HG02884 (cell line): ENCODE measurements at regions not wholly inside any gene's neighbourhood (a gene's known extent, or its start where the extent isn't known, plus 50 kb on each side); places are given as distances from the start of the nearest gene placed in this dataset.

ENCODE experiments used
- ATAC-seq: cut with Tn5 transposase; IDR thresholded peaks from one replicate; pipeline ENCODE4 v1.9.1; 2021; ENCODE audit warnings: mild to moderate bottlenecking, moderate library complexity; ENCODE audit not compliant: unreplicated experiment

DNA sequence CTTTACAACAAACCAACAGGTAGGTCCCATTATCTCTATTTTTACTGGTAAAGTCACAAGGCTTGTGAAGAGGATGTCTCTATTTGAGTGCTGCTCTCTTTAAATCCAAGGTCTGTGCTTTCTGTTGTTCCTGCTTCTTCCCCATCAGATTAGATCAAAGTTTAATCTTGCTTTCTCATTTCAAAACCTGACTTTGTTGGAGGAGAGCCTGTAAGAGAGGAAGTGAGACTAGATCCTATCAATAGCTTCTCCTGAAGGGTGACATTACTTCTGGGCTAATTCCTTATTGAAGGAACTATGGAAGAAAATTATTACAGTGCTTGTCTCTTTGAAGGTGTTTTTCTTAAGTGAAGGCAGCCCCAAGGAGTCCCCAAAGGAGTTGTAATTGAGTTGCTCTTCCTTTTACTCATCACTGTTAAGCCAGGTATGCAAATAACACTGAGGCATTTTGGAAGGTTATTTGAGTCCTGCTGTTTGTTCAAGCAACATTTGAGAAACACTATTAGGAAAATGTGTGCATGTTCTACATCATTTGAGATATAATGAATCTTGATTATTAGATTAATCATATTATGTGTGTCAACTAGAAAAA is 146.2 kb upstream of the MBL2 start:
- ATAC-seq, result peak; percentile 50

DNA sequence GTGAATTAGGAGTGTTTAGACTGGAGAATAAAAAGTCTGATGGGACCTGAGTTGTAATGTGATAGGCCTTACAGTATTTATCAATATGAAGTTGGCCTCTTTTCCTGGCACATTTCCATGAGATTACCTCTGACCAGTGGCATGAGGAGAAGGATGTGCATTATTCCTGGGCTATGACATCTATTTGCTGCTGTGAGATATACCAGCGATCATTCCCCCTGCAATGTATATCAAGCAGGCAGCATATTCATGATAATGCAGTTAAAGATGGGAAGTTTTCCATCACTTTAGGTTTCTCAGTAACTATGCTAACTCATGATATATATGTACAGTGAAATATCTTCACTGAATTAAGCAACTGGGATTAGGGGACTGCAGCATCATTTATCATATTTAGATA is 142.8 kb upstream of the MBL2 start:
- no peak for ATAC-seq

DNA sequence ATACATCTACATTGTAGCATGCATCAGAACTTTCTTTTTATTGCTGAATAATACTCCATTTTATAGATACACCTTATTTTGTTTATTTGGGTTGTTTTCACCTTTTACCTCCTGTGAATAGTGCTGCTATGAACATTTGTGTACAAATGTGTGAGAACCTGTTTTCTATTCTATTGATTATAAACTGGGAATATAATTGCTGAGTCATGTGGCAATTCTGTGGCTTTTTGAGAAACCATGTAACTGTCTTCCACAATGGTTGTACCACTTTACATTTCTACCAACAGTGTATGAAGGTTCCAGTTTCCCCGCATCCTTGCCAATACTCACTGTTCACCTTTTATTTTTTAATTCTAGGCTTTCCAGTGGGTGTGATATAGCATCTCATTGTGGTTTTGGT is 138.6 kb upstream of the MBL2 start:
- ATAC-seq, result no peak

DNA sequence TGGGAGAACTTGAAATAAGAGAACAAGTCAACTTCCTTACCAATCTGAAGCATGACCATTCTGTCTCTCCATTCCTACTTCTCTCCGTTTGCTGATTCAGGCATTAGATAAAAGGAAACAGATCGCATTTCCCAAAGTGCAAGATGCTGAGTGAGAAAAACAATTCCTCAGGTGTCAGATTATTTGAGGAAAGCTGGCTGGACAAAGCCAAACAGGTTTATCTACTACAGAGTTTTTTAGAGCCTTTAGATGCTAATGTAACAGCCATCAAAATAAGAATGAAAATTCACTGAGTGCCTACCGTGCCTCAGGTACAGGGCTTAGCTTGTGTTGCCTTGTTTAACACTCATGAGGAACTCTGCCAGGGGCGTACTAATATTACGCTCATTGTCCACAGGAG is 135.9 kb upstream of the MBL2 start:
- no peak for ATAC-seq

DNA sequence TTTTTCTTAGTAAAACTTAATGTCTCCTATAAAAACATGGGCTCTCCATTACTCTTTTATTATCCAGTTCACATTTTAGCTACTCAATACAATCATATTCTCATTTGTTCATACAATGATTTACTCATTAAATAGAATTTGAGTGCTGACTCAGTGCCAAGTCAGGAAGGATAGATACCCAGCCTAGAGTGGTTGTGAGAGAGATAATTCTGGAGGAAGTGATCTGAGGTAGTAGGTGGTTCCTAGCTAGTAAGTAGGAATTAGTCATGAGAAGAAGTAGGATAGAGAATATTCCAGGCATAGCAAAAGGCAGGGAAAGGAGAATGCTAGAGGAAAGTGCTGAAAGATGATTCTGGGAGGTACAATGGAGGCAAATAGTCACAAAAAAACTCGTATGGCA is 133.5 kb upstream of the MBL2 start:
- ATAC-seq, result no peak

DNA sequence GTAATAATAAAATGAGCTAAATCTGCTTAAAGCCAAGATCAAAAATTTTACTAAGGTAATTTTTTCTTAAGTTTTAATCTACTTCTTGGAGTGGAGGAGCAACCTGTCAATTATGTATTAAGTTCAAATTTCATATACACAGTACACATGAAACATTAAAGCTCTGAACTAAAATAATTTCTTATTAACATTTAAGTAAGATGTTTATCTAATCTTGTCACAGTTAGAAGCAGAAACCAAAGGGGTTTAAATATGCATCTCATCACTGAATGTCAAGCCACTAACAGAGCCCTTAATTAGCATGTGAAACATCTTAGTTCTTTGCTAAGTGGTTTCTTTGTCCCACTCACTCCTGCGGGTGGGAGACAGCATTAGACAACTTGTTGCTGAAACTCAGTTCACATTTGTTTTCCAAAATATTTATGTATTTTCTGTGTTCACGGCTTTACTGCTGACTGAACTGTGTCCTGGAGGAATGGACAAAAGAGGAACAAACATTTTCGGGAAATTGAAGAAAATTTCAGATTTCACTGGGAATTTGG is 130.9 kb upstream of the MBL2 start:
- no peak for ATAC-seq

DNA sequence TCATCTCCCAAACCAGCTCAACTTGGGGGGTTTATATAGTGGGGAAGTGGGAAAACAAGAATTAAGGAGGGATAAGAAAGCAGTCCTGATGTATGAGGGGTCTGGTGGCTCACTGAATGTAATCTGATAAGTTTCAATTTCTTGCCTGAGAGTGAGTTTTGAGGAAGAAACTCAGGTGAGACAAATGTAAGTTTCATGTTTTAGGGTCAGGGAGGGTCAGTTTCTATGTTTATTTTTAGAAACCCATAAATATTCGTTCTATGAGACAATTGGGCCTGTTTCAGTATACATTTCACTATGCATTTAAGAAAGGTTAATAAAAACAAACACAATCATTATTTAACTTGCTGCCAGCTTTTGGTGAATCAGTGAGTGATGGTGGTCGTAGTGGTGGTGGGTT is 128.0 kb upstream of the MBL2 start:
- ATAC-seq, result peak; percentile 79

DNA sequence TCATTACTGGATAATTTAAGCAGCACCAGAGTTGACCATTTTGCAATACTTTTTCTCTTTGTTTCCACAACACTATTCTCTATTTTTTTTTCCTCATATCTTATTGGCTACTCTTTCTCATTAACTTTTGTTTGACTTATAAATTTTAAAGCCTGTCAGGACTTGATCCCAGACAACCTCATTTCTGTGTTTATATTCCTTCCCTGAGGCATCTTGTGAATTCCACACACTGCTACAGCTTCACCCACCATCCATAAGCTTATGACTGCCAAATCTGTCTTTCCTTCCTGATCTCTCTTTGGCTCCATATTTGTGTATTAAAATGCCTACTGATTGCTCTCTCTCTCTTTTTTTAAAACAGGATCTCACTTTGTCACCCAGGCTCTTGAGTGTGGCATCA is 124.6 kb upstream of the MBL2 start:
- ATAC-seq, result no peak

DNA sequence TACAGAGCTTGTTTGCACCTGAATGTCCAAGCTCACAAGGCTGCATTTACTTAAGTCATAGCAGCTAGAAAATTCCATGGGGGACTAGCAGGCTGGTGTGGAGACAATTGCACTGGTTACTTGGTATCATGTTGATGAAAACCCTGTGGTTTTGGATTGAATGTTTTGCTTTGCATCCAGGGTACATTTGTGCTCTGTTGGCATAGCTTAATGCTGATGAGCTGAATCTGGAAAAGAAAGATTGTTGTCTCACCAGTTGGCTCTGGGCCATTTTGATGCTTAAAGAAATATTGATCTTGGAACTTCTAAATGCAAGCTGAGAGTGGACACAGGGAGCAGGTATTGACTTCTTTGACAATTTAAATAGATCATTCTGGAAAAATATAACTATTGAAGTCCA is 122.5 kb upstream of the MBL2 start:
- ATAC-seq, result no peak

DNA sequence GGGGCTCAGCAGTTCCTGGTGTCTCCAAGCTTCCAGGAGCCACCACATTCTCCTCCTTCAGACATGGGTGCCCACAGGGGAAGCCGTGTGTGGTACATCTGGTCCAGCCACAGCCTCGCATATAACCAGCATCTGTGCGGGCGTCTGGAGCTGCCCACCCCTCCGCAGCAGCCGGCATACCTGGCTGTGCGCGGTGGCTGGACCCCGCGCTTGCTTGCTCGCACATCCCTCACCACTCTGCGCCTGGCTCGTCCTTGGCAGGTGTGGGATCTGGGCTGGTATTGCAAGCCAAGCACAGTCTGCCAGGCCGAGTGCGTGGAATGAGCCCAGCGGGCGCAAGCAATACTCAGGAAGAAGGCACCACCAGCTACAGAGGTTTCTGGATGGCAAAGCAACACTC is 117.7 kb upstream of the MBL2 start:
- ATAC-seq, result no peak

DNA sequence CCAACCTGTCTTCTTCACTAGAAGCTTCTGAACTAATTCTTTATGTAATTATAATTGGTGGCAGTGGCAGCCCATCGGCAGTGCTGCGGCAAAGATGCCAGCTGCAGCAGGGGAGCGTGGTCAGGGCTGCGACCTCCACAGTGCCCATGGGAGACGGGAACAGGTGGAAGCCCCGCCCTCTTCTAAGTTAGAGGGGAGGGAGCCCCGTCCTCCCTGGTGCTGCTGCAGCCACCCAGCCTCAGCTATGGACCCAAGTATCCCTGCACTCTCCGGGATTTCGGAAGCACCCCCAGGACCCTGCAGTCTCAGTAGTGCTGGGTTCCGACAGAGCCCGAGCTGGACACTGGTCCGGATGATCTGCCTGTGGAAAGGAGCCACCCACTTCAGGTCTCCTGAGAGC is 117.0 kb upstream of the MBL2 start:
- no peak for ATAC-seq

DNA sequence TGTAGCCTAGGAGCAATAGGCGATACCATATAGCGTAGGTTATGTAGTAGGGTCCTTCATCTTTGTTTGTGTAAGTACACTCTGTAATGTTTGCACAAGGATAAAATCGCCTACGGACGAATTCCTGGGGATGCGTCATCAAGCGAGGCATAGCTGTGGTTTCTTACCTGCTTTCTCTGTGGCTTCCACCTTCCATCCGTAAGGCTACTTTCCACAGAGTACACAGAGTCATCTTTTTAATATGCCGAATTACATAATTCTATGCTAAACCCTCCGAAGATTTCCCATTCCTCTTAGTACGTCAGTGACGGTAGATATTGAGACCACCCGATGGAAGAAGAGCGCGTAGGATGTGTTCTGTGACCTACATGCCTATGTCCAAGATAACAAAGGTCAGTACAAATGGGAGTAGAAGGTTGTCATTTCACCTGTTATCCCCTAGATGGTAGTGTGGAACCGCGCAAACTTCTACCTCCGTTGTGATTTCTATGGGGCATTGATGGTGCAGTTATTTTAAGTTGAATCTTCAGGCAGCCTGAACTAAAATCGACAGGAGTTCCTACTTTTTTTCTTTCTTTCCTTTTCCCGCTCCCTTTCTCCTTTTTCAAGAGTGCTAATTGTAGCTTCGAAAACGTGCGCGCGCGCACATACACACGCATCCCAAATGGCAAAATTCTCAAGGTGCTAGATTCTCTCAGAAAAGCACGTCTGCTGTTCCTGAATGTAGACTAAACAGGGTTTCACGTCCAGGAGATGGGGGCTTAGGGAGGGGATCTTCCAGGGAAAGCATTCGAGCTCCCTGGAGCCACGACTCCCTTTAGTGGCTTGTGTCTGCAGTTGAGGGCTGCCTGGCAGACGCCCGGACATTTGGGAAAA is 111.7 kb upstream of the MBL2 start:
- ATAC-seq, result peak; percentile 96

DNA sequence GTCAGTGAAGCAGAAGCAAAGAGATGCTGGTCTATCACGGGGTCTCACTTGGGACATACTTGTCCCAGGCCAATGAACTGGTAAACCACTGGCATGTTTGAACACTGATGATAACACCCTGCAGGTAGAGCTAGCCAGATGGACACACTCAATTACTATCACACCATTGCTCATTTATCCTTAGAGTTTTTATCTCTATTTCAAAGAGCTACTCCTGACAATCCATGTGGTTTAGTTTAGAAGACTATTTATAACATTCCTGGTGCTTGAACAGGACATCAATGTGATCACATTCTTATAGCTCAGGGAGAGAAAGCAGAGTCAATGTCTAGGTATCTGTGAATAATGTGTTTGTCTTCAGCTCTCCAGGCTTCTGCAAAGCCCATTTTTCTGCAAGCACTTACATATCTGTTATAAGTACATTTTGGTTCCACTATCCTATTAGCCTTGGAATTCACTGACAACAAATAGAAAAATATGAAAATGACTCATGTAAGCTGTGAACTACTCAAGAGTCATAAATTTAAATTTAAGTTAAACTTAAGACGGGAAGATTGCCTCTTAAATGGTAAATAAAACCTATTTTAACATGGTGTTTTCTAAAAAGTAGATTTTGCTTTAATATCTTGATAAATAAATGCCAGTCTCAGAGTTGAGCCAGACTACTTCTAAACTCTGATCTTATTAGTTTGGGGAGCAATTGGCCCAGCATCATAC is 106.7 kb upstream of the MBL2 start:
- no peak for ATAC-seq

DNA sequence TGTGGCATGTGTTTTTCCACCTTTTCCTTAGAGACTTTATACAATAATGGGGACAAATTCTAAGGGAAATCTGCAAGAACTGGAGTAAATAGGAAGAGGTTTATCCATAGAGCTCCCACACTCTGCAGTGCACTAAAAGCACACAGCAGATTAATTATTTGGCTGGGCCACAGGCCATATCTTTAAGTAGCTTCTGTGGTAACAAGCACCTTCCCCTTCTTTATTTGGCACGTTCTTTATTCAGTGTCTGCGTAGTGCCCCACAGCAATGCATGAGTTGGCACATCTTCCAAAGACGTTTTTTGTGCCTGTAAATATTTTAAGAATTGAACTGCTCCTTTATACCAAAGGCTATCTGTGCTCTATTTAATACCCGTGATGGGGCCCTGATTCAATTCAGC is 104.9 kb upstream of the MBL2 start:
- ATAC-seq, result no peak

DNA sequence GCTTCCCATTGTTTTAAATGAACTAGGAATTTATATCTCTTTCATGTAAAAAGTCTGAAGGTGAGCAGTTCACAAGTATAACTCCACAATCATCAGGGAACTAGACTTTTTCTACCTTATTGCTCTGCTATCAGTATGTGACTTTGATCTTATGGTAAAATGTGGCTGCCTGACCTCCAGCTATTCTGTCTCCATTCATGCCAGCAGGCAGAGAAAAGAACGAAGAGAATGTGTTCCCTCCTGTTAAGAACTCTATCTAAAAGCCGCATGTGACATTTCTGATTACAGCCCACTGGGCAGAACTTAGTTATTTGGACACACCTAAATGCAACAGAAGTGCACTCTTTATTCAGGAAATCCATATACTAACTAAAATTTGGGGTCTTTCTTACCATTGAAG is 102.8 kb upstream of the MBL2 start:
- ATAC-seq, result no peak

DNA sequence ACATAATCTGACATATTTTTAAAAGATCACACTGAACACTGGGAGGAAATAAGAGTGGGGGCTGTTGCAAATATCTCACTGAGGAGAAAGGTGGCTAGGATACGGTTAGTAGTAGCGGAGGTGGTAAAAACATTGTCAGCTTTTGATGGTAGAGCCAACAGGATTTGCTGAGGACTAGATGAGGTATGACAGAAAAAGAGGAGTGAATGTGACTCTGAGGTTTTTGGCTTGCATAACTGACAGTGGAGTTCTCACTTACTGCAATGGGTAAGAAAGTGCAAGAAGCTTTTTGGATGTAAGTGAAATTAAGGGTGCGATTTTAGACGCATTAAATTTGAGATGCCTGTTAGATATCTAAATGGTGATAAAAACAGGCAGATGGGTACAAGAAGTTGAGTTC is 102.0 kb upstream of the MBL2 start:
- no peak for ATAC-seq

DNA sequence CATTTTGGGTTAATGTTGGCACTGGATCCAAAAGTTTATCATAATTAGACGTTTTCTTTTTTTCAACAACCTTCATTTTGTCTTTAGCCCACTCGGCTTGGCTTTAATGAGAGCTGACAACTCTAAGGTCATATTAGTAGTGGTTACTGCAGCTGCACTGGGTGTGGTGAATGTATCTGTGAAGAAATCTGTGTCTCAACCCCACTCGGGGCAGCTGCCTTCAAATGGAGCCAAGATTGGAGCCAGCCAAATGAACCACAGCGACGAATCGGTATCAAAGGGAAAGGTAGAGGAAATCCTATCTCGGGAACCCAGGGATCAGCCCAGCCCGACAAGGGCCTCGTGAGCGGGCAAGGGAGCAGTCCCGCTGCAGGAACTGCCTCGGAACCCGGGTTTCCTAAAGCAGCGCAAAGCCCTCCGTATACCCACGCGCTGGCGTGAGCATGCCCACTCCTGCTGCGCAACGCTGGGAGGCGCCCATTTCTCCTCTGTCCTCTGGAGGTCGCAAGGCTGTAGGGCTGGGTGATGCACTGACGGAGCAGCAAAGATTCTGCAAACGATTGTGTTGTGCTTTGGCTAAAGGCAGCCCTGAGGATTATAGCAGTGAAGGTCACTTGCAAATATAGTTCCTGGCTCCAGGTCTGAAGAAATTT is 98.7 kb upstream of the MBL2 start:
- ATAC-seq, result no peak

DNA sequence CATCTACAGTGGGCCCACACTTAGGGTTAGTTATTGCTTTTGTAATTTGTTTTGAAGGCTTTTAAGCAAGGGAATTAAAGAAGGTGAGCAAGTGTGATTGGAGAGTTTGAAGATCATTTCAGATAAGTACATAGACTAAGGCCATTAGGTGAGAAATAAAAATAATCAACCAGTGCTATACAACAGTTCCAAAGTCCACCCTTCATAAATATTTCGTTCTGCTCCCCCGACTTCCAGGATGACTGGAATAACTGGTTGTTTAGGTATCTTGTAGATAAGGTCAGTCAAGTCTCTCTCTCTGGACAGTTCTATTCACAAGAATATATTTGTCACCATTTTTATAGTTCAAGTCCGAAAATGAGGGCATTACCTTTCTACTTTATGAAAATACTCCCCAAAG is 98.0 kb upstream of the MBL2 start:
- no peak for ATAC-seq

DNA sequence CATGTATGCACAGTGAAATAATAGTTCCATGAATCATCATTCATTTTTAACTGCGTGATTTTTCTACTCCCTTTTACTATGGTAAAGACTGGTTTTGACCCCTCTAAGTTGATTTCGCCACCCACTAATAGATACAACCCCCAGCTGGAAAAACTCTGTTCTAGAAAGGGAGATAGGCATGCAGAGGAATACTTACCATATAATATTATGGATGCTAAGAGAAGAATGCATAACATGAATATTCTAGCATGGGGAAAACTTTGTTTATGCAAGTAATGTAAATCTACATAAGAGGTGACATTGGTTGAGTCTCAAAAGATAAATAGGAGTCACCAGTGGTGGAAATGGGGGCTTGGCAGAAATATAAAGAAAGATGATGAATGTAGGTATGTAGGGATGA is 97.3 kb upstream of the MBL2 start:
- no peak for ATAC-seq

DNA sequence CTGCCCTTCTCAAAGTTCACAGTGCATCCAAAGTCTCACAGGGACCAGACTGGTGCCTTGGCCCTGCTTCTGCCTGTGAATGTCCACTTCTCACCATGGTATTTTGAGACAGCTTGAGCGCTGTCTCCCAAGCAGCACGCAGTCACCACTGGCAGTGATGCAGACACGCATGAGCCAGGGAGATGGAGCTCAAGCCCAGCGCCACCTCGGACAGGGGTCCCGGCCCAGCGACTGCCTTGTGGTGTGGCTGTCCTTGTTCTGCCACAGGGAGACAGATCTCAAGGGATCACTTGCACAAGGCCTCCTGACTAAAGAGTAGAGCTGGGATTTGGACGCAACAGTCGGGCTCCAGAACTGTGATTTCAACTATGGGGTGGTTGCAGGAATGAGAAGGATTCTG is 92.6 kb upstream of the MBL2 start:
- no peak for ATAC-seq
